OCI-M1 (cell line): ENCODE measurements at regions not wholly inside any gene's neighbourhood (a gene's known extent, or its start where the extent isn't known, plus 50 kb on each side); places are given as distances from the start of the nearest gene placed in this dataset.

Experiments used
- DNase-seq: peaks from one replicate; lab custom pipeline; 2025; lab: John Stamatoyannopoulos, UW

DNA sequence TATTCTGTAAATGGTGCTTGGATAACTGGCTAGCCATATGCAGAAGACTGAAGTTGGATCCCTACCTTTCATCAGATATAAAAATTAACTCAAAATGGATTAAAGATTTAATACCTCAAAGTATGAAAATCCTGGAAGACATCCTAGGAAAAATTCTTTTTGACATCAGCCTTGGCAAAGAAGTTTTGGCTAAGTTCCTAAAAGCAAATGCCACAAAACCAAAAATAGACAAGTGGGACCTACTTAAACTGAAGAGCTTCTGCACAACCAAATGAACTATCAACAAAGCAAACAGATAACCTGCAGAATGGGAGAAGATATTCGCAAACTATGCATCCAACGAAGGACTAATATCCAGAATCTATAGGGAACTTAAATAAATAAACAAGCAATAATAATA, 60.3 kb upstream of the RIPPLY2 start:
- no peak for DNase-seq

DNA sequence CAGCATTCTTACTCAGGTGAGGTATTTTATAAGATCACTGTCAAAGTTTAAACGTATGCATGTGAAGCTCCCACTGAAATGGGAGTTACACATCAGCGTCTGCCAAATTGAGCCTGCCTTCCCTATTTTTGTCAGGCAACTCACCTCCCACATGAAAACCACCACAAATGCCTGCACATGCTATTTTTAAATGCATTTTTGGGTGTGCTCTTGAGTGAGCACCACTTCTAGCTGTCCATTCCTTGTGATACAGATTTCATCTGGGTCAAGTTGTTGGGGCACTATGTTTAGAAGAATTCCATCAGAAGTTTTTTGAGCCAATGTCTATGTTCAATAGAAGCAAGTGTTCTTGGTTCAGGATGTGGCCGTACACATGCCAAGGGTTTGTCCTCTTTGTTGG, 71.7 kb upstream of the RIPPLY2 start:
- no peak for DNase-seq

DNA sequence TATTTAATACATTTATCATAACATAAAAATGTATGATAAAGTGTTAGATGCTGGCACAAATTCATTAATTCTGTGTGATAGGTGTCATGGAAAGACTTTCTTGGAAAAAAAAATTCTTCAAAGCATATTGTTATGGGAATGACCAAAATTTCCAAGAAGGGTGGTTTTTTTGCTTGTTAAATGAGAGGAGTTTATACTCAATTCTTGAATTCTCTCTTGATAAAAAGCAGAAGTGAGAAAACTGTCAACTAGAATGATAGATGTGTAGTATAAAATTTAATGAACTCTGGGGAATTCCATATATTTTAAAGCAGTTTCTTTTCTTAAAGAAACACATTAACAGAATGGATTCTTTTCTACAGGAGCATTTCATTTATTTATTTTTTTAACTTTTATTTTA, 62.0 kb upstream of the SNAP91 start:
- peak; percentile 7 for DNase-seq

DNA sequence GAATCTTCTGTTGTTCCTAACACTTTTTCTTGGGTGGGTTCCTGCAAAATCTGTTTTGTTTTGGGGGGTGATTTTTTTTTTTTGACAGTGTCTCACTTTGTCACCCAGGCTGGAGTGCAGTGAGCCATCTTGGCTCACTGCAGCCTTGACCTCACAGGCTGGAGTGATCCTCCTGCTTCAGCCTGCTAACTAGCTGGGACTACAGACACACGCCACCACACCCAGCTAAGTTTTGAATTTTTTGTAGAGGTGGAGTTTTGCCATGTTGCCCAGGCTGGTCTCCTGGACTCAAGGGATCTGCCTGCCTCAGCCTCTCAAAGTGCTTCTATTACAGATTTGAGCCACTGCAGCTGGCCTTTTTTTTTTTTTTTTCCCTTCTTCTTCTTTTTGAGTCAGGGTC, 60.5 kb upstream of the SNAP91 start:
- DNase-seq: no peak

DNA sequence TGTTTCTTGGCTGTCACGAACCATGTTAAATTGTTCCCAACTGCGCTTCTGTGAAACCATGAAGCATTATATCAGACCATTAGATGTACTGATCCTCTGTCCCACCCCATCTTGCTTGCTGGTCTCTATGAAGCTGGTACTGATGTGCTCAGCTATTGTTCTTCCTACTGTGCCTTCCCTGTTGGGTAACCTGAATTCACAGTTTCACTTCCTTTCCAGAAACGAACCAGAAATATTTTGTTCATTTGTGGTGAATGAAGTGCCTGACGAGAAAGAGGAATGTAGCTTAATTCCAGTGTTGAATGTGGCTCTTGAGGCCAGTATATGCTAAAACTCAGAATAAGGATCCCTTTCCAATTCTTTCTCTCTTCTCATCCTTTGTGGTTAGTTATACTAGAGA, 58.1 kb upstream of the SNAP91 start:
- no peak for DNase-seq
